ENCODE measurements at regions not wholly inside any gene's neighbourhood (a gene's known extent, or its start where the extent isn't known, plus 50 kb on each side); places are given as distances from the start of the nearest gene placed in this dataset.
A peak's percentile ranks its signal among the peaks of the same experiment; 100 is the strongest.

DNA sequence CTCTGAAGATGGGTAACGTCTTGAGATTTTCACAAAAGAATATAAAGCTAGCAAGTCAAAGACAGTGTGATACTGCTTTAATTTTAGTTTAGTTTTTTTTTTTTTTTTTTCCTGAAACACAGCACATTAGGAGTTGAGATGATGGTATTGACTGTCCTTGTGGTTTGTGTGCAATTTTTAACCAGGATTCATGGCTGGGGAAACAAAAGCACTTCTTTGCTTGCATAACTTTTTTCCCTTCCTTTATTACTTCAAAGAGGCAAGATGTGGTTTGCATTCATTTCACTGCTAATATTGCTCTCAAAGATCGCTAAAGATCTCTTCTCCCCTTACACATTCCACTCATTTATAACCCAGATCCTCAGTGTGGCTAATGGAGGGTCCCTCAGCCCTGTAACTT lies 157.1 kb upstream of the PZP start:
- H3K9me3 ChIP-seq (ENCODE audit: control insufficient read depth, insufficient read depth, low read length): no peaks in the 10 kb centered on the region
- no peak overlapping the region for H2BK15ac ChIP-seq (ENCODE audit: low read depth, low read length)
- WGBS, 2 experiments (ENCODE audit: extremely low coverage in 2 of 2, insufficient read length in 1 of 2): no CpG with 5 or more reads among the region's 2 CpGs
- H2BK20ac ChIP-seq (ENCODE audit: low read depth, low read length): no peak overlapping the region
- no peak overlapping the region for H2BK5ac ChIP-seq (ENCODE audit: low read depth, low read length, poor library complexity, severe bottlenecking)
- H4K5ac ChIP-seq (ENCODE audit: low read depth, low read length): no peak overlapping the region
- H4K20me1 ChIP-seq (ENCODE audit: insufficient read depth, low read length): no peaks in the 10 kb centered on the region
- no peak overlapping the region for H2AFZ ChIP-seq (replicated peaks; ENCODE audit: low read length, poor library complexity)
- intact Hi-C loops (cut with micrococcal nuclease) (no loop called here), in situ Hi-C loops (cut with MboI; ENCODE audit: low sequenced_read_pairs) (no loop called here), dilution Hi-C loops (cut with HindIII; ENCODE audit: low sequenced_read_pairs, unreplicated experiment) (no loop called here)
- H4K8ac ChIP-seq (ENCODE audit: low read depth in 2 of 2, low read length in 2 of 2): no peak overlapping the region
- TF ChIP-seq RAD21 (IDR thresholded peaks at IDR 0.05; ENCODE audit: low read length) (no peak), MXI1 (IDR thresholded peaks at IDR 0.05; ENCODE audit: borderline replicate concordance, low read depth, low read length) (no peak), MAZ (IDR thresholded peaks at IDR 0.05; ENCODE audit: borderline replicate concordance, low read depth, low read length) (no peak), CEBPB (IDR thresholded peaks at IDR 0.05; ENCODE audit: low read depth, low read length) (no peak), RCOR1 (IDR thresholded peaks at IDR 0.05; ENCODE audit: insufficient replicate concordance, low read length) (no peak), MAFK (IDR thresholded peaks at IDR 0.05; ENCODE audit: low read depth, low read length) (no peak), FOS (IDR thresholded peaks at IDR 0.05; ENCODE audit: low read depth, low read length) (no peak), RFX5 (IDR thresholded peaks at IDR 0.05; ENCODE audit: low read depth, low read length) (no peak), POLR2A (IDR thresholded peaks at IDR 0.05; ENCODE audit: low read depth, low read length) (no peak), SMC3 (IDR thresholded peaks at IDR 0.05; ENCODE audit: low read depth, low read length) (no peak), BHLHE40 (IDR thresholded peaks at IDR 0.05; ENCODE audit: low read depth, low read length) (no peak)
- TF ChIP-seq, protein P1, sequence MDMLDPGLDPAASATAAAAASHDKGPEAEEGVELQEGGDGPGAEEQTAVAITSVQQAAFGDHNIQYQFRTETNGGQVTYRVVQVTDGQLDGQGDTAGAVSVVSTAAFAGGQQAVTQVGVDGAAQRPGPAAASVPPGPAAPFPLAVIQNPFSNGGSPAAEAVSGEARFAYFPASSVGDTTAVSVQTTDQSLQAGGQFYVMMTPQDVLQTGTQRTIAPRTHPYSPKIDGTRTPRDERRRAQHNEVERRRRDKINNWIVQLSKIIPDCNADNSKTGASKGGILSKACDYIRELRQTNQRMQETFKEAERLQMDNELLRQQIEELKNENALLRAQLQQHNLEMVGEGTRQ (IDR thresholded peaks at IDR 0.05; ENCODE audit: low read depth, low read length): no peak
- TF ChIP-seq, protein P2, sequence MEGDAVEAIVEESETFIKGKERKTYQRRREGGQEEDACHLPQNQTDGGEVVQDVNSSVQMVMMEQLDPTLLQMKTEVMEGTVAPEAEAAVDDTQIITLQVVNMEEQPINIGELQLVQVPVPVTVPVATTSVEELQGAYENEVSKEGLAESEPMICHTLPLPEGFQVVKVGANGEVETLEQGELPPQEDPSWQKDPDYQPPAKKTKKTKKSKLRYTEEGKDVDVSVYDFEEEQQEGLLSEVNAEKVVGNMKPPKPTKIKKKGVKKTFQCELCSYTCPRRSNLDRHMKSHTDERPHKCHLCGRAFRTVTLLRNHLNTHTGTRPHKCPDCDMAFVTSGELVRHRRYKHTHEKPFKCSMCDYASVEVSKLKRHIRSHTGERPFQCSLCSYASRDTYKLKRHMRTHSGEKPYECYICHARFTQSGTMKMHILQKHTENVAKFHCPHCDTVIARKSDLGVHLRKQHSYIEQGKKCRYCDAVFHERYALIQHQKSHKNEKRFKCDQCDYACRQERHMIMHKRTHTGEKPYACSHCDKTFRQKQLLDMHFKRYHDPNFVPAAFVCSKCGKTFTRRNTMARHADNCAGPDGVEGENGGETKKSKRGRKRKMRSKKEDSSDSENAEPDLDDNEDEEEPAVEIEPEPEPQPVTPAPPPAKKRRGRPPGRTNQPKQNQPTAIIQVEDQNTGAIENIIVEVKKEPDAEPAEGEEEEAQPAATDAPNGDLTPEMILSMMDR (conservative IDR thresholded peaks at IDR 0.05; ENCODE audit: low read depth, low read length): no peak
- ATAC-seq (ENCODE audit: low read depth) (no peak), DNase-seq (peak; percentile 19)
- H3K4me2 ChIP-seq (ENCODE audit: low read depth, low read length): peak overlapping the region; percentile 74; the same call in 1 of the 2 replicates
- no peak overlapping the region for H2BK120ac ChIP-seq (ENCODE audit: low read depth, low read length)
- H3K14ac ChIP-seq (replicated peaks; ENCODE audit: low read depth, low read length): no peak overlapping the region
- H3K4me1 ChIP-seq (ENCODE audit: control insufficient read depth, insufficient read depth, low read length): peaks cover 6% of the 10 kb centered on the region
- H3K9ac ChIP-seq (ENCODE audit: low read depth, low read length): no peak overlapping the region
- H3K18ac ChIP-seq (ENCODE audit: low read depth, low read length): no peak overlapping the region
- no peak overlapping the region for H4K91ac ChIP-seq (ENCODE audit: insufficient read depth, low read depth, low read length)
- ChIA-PET POLR2A (ENCODE audit: unreplicated experiment) (no interaction called here), CTCF (no interaction called here)
- H3K27me3 ChIP-seq (ENCODE audit: control insufficient read depth, insufficient read depth, low read length): peaks cover 12% of the 10 kb centered on the region
- H2AK9ac ChIP-seq (replicated peaks; ENCODE audit: low read depth, low read length, poor library complexity): no peak overlapping the region
- H2AK5ac ChIP-seq (ENCODE audit: low read depth, low read length): no peak overlapping the region
- no peak overlapping the region for H3K56ac ChIP-seq (ENCODE audit: extremely low read depth, insufficient read depth, low read length)
- H3K36me3 ChIP-seq (ENCODE audit: control insufficient read depth, insufficient read depth, low read length): no peaks in the 10 kb centered on the region
- BruUV-seq (replicated peaks): no TSS peak
- H3K27ac ChIP-seq (ENCODE audit: insufficient read depth, low read length): no peak overlapping the region
- H3K4me3 ChIP-seq (ENCODE audit: insufficient read depth, low read depth, low read length): no peak overlapping the region
- H3K4ac ChIP-seq (ENCODE audit: low read depth, low read length): no peak overlapping the region
- no peaks in the 10 kb centered on the region for H3K9me1 ChIP-seq (ENCODE audit: insufficient read depth, low read length)
- no peak overlapping the region for H3K23ac ChIP-seq (ENCODE audit: low read depth, low read length)
- no peaks in the 10 kb centered on the region for H3K79me1 ChIP-seq (ENCODE audit: low read depth in 1 of 2, low read length in 2 of 2)
